HEK293 (cell line): ENCODE measurements at regions not wholly inside any gene's neighbourhood (a gene's known extent, or its start where the extent isn't known, plus 50 kb on each side); places are given as distances from the start of the nearest gene placed in this dataset.
"Not testable (repeated sequence)": the region's sequence is repeated elsewhere in the genome, so short reads cannot be mapped to it uniquely, and the experiment has no call there.

Source experiments
- BCL6B ChIP-seq: fragments of 450-650 bp; formaldehyde crosslinking; IDR thresholded peaks from 2 replicates; pipeline ENCODE4 v1.5.1; 2017; ENCODE audit warnings: missing biosample characterization, missing genetic modification characterization
- CTCF ChIP-seq: fragments of 450-650 bp; formaldehyde crosslinking; IDR thresholded peaks from 2 replicates; pipeline ENCODE4 v1.5.1; 2016; ENCODE audit warnings: missing biosample characterization, missing genetic modification characterization
- PATZ1 ChIP-seq: fragments of 450-650 bp; formaldehyde crosslinking; IDR thresholded peaks from 2 replicates; pipeline ENCODE4 v1.5.1; 2016; ENCODE audit warnings: missing biosample characterization, missing genetic modification characterization
- RBAK ChIP-seq: fragments of 450-650 bp; formaldehyde crosslinking; IDR thresholded peaks from 2 replicates; pipeline ENCODE4 v1.5.1; 2016; ENCODE audit warnings: missing biosample characterization, missing genetic modification characterization
- TCF7L2 ChIP-seq: IDR thresholded peaks from 2 replicates; pipeline ENCODE4 v1.6.1; 2011; ENCODE audit warnings: low read depth, mild to moderate bottlenecking, inconsistent platforms, low read length, moderate library complexity, borderline replicate concordance
- ZFP41 ChIP-seq: fragments of 450-650 bp; formaldehyde crosslinking; IDR thresholded peaks from 2 replicates; pipeline ENCODE4 v1.5.1; 2016; ENCODE audit warnings: missing biosample characterization, missing genetic modification characterization, borderline replicate concordance
- ZNF132 ChIP-seq: fragments of 450-650 bp; formaldehyde crosslinking; IDR thresholded peaks from 2 replicates; pipeline ENCODE4 v1.5.1; 2017; ENCODE audit warnings: missing biosample characterization, missing genetic modification characterization, borderline replicate concordance
- ZNF362 ChIP-seq: fragments of 450-650 bp; formaldehyde crosslinking; IDR thresholded peaks from 2 replicates; pipeline ENCODE4 v1.5.1; 2016; ENCODE audit warnings: missing biosample characterization, missing genetic modification characterization
- ZNF433 ChIP-seq: fragments of 450-650 bp; formaldehyde crosslinking; IDR thresholded peaks from 2 replicates; pipeline ENCODE4 v1.5.1; 2016; ENCODE audit warnings: missing biosample characterization, missing genetic modification characterization, low read depth
- ZNF707 ChIP-seq: fragments of 450-650 bp; formaldehyde crosslinking; IDR thresholded peaks from 2 replicates; pipeline ENCODE4 v1.5.1; 2016; ENCODE audit warnings: missing biosample characterization, missing genetic modification characterization
- ZNF76 ChIP-seq: fragments of 450-650 bp; formaldehyde crosslinking; IDR thresholded peaks from 2 replicates; pipeline ENCODE4; 2016; ENCODE audit warnings: low read depth, missing biosample characterization, missing genetic modification characterization, borderline replicate concordance
- ZSCAN16 ChIP-seq: fragments of 450-650 bp; formaldehyde crosslinking; IDR thresholded peaks from 2 replicates; pipeline ENCODE4 v1.5.1; 2016; ENCODE audit warnings: missing biosample characterization, missing genetic modification characterization

GRCh38 chr4:4004036-4004435, 222.7 kb downstream of the OTOP1 start:
- TF ChIP-seq ZNF707; ZNF362 (tag by site-specific recombination); RBAK (tag by site-specific recombination); ZFP41; CTCF; ZNF433 (tag by site-specific recombination); ZSCAN16 (tag by site-specific recombination); TCF7L2; PATZ1 (tag by site-specific recombination); ZNF76 (tag by site-specific recombination); BCL6B (tag by site-specific recombination); ZNF132 (tag by site-specific recombination): not testable (repeated sequence)
